ENCODE measurements at regions not wholly inside any gene's neighbourhood (a gene's known extent, or its start where the extent isn't known, plus 50 kb on each side); places are given as distances from the start of the nearest gene placed in this dataset.
A peak's percentile ranks its signal among the peaks of the same experiment; 100 is the strongest.
"Not testable (repeated sequence)": the region's sequence is repeated elsewhere in the genome, so short reads cannot be mapped to it uniquely, and the experiment has no call there.

- DNase-seq: no peak
Observed at GRCh38 chr16:8047736-8048135, 542.6 kb downstream of the TMEM114 start.

GRCh38 chr16:8044796-8045195 is 545.5 kb downstream of the TMEM114 start:
- DNase-seq: no peak

DNA sequence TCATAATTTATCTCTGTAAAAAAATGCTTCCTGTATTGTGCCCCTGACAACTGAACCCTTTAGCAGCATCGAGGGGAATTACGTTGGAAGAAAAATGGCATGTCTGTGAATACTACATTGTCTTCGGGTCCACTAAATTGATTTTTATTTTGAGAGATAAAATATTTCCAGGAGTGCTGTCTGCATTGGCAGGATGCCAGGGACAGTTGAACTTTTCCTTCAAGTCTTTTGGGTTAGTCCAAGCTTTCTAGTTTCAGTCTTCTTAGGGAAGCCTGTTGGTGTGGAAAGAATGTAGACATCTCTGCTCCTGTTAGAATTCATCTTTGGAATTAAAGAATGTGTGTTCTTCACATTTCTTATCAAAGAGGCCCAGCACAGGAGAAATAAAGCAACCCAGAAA is 557.9 kb downstream of the TMEM114 start:
- no peak for DNase-seq

GRCh38 chr16:8030004-8030403 is 560.3 kb downstream of the TMEM114 start:
- not testable (repeated sequence) for DNase-seq

- DNase-seq: no peak
Observed at GRCh38 chr16:8026450-8026849, 563.9 kb downstream of the TMEM114 start.

GRCh38 chr16:8023326-8023725 is 567.0 kb downstream of the TMEM114 start:
- DNase-seq: no peak

- no peak for DNase-seq
Observed at GRCh38 chr16:8005096-8005860, 585.0 kb downstream of the TMEM114 start.

DNA sequence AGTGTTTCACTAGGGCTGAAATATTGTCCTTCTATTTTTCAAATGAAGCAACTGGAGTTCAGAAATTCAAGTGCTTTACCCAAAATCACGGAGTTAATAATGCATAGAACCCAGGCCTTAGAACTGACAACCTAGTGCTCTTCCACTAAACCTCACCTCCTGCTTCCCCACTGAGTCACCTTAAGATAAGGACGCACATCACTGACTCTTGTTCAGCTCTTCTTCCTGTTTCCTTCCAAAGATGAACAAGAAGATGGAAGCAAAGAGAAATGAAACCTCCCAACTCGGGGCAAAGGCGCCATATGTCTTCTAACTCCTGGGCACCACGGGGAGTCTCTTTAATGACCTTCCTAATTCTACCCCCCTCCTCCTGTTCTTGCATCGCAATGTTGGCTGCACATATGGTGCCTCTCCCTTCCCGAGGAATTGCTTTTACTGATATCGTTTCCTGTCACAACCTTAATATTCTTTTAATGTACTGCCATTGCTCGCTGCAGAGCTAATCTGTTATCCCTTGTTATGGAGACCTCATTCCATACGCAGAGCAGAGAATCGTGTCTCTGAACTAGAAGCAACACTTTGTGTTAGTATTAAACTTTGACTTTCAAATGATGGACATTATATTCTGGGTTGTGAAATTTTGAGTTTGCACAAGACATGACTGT is 591.4 kb downstream of the TMEM114 start:
- DNase-seq: no peak

DNA sequence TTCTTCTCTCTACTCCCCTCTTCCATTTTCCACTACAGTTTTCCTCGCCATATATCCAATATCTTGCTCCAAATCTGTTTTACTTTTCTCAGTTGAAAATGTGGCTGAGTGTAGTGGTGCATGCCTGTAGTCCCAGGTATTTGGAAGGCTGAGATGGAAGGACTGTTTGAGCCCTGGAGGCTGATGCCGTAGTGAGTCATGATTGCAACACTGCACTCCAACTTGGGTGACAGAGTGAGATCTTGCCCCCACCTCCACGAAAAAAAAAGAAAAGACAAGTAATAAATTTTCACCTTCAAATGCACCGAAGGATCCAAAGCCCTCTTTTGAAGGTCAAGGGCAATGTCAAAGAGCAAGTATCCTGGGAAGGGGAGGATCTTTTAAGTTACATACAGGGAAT is 592.3 kb downstream of the TMEM114 start:
- DNase-seq: no peak

DNA sequence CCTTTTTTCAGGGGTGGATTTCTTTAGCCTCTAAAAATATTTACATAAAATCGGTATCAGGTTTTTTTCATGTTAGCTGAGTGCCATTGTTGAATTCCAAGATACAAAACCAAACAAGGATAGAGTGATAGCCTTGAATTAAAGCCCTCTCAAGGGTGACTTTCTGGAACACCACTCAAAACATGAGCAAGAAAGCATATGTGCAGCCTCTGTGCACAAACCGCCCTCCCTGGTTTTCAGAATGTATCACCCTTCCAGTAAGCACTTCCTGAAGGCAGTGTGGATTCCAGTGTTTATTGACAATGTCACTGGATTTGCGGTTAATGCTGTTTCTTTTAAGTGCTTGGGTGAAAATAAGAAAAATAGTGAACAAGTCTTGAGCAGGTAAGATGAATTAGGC is 597.7 kb downstream of the TMEM114 start:
- DNase-seq: no peak

GRCh38 chr16:7990626-7991260 is 599.6 kb downstream of the TMEM114 start:
- peak; percentile 0 for DNase-seq

- no peak for DNase-seq
Observed at GRCh38 chr16:7983676-7984075, 606.6 kb downstream of the TMEM114 start.

DNA sequence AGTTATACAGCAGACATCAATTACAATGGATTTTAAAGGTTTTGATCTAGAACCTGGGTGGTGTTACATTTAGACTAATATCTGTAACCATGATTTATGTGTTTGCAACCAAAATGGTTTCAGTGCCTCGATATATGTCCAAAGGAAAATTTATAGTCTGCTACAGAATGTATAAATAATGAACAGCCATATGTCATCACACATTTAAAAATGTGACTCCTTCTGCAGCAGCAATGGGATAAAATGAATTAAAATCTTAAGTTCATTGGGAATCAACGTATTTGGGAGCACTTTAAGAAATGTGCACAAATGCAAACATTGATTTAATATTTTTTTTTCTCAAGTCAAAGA is 610.2 kb downstream of the TMEM114 start:
- DNase-seq: no peak

DNA sequence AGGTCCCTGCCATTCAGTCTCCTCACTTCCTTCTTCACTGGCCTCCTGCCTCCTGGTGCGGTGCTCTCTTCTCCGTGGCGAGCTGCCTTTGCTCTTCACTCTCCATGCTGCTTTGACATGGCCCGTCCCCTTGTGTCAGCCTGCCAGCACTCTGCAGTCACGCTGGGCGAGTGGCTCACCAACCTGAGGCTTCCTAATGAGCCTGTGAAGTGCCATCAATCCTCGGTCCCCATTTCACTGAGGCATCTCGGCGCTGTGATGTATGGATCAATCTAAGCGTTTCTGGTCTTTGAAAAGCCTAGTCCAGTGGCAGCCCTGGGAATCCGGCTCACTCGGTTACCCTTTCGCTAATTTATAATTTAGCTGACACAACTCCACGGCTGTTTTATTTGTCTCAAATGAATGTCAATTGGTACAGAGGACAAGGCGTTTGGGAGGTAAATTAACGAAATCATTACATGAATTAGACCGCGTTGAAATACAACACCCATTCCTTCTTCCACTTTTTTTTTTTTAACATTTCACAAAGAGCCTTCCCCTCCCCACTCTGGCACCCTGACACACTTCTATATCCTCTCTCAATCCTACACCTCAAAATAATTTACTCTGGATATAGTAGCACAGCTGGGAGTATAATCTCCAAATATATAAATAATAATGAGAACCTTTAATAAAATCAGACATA is 610.7 kb downstream of the TMEM114 start:
- DNase-seq: no peak

- no peak for DNase-seq
Observed at GRCh38 chr16:7976563-7976962, 613.7 kb downstream of the TMEM114 start.

DNA sequence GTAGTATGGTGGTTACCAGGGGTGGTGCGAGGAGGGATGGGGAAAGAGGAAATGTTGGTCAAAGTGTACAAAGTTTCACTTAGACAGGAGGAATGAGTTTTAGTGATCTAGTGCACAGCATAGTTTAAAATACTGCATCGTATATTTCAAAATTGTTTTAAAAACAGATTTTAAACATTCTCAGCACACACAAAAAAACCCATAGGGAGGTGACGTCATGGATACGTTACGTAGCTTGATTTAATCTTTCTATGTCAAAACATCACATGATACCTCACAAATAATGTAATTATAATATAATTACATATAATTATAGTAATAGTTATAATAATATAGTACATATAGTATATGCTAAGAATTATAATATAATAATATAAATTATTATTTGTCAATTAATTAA is 614.2 kb downstream of the TMEM114 start:
- no peak for DNase-seq

DNA sequence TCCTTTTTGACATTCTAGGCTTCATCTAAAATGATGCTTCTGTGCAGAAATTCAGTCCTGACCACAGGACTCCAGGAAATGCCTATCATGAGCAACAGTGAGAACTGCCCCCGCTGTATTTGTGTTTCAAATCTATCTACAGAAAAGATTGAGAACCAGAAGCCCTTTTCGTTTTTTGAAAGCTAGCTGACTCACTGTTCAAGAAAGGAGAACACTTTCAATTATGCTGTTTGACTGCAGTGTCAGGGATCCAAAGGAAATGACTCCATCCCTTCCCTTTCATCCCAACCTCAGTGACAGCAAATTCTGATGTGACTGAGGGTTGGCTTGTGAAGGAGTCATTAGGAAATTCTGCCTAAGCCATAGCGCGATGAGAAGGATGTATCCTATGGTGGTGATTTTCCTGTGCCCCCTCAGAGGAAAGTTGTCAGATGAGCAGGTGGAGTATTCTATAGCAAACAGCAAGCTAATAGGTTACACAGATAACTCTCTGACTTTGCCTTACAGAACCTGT is 622.3 kb downstream of the TMEM114 start:
- DNase-seq: no peak

DNA sequence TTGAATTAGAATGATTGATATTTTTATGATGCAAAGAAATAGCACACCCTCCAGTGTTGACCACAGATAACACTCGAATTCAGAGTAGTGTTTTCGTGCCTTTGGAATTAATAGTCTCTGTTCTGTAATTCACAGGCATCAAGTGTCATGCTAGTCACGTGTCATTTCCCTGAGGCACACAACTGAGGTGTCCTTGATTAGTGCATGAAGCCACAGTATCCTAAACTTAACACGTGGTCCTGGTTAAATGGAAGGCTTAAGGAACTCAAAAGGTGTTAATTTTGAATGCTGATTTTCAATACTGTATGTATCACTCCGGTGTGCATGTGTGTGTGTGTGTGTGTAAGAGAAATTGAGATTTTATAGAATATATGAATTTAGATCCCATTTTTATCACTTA is 625.6 kb downstream of the TMEM114 start:
- no peak for DNase-seq

DNA sequence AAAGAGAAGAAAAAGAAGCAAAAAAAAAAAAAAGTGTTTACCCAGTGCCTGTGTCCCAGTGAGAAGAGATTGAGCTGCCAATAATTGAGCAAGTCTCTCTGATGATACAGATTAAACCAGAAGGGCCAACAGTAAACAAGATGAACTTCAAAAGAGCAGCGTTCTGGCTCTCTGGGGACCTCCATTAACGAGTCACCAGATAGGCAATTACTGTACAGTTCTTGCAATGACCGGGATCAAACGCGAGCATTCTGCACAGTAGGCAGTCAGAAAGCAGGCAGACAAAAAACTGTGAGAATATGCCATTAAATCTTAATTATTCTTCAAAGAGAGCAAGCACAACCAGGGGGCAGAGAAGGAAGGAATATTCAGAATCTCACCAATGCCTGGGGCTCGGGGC is 626.1 kb downstream of the TMEM114 start:
- no peak for DNase-seq

DNA sequence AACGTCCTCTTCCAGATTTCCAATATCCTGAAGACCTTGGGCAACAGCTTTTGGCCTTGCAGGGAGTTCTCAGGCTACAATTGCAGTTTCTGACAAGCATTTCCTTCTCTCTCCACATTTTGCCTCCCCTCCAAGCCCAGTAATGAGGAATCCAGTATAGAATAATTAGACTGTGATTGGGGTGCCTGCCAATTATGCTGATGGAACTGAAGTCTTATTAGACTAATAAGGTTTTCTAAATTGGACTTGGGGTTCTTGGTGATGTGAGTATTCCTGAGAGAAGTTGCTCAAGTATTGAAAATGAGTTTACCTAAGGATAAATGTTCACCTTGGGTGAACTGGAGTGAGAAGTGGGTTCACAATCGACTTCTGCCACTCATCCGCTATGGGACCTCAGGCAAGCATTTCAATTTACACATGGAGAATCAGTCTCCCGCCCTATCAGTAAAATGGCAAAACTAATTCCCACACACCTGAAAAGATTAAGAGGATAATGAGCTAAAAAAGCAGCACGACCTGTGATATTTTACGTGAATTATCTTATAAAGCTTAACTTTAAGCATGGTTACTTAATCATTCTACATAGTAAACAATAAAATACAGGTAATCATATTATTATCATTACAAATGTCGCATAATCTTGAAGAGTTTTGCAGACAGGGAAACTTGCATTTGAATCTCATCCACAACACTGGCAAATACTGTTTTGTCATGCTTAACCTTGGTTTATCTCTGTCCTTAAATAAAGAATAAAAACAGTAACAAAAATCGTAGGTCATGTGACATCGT is 628.0 kb downstream of the TMEM114 start:
- DNase-seq: no peak

DNA sequence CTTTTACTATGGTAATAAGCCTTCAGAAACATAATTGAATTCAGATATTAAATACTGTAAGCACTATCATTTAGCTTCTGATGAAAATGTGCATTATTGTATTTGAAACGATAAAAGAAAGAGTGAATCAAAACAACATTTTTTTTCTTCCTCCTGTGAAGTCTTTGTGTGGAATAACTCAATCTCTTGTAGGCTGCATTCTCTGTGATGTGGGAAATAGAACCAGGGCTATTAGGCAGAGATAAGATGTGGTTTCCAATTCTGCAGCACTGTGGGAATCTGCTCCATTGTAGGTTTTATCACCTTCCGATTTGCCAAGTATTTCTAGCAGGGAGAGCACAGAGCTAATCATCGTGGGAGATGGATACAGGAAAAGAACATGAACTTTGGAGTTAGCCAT is 624.5 kb downstream of the RBFOX1 start:
- no peak for DNase-seq

GRCh38 chr16:7953360-7953759 is 620.7 kb downstream of the RBFOX1 start:
- no peak for DNase-seq

DNA sequence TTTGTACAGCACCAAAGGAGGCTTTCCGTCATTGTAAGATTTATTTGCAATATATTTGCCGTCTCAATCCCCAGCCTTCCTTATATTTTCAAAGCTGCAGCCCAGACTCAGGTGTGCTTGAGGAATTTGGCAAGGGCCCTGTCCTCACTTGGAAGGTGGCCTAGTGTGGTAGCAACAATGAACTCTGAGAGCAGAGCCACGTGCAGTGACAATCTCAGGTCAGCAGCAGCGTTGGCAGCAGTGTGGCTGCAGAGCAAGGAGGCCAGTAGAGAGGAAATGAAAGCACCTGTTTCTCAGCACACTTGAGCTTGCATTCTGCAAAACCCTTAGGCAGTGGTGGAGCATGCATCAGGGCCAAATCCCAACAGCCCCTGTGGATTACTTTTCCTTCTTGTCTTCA is 613.5 kb downstream of the RBFOX1 start:
- DNase-seq: no peak
